H9 (cell line): ENCODE measurements at regions not wholly inside any gene's neighbourhood (a gene's known extent, or its start where the extent isn't known, plus 50 kb on each side); places are given as distances from the start of the nearest gene placed in this dataset.

Source experiments
- DNase-seq: peaks from one replicate; pipeline ENCODE4 v3.0.0-alpha.2; 2017
- H2AFZ ChIP-seq: one replicate; pipeline ENCODE4 v1.6.1; 2013; ENCODE audit warnings: mild to moderate bottlenecking, low read length, control low read depth, moderate library complexity
- H2AK5ac ChIP-seq: 2 replicates; pipeline ENCODE4 v1.6.1; 2013; ENCODE audit warnings: low read length, control low read depth, mixed read lengths; ENCODE audit not compliant: insufficient read length
- H2BK120ac ChIP-seq: one replicate; pipeline ENCODE4 v1.6.1; 2013; ENCODE audit warnings: low read depth, mild to moderate bottlenecking, low read length, control low read depth, inconsistent platforms; ENCODE audit not compliant: poor library complexity, severe bottlenecking
- H2BK12ac ChIP-seq: 2 replicates; pipeline ENCODE4 v1.6.1; 2013; ENCODE audit warnings: low read length, control low read depth, mixed read lengths, low read depth; ENCODE audit not compliant: insufficient read length
- H2BK15ac ChIP-seq: 2 replicates; pipeline ENCODE4 v1.6.1; 2013; ENCODE audit warnings: low read depth, low read length, control low read depth
- H2BK20ac ChIP-seq: one replicate; pipeline ENCODE4 v1.6.1; 2013; ENCODE audit warnings: low read depth, mild to moderate bottlenecking, low read length, control low read depth, inconsistent platforms; ENCODE audit not compliant: poor library complexity, severe bottlenecking
- H2BK5ac ChIP-seq: 2 replicates; pipeline ENCODE4 v1.6.1; 2013; ENCODE audit warnings: low read length, control low read depth, mixed read lengths; ENCODE audit not compliant: insufficient read length
- H3K14ac ChIP-seq: 2 replicates; pipeline ENCODE4 v1.6.1; 2013; ENCODE audit warnings: low read length, control low read depth; ENCODE audit not compliant: insufficient read depth
- H3K18ac ChIP-seq: 2 replicates; pipeline ENCODE4 v1.6.1; 2013; ENCODE audit warnings: low read depth, mild to moderate bottlenecking, mixed read lengths, low read length, control low read depth; ENCODE audit not compliant: insufficient read length
- H3K23ac ChIP-seq: 2 replicates; pipeline ENCODE4 v1.6.1; 2013; ENCODE audit warnings: low read length, control low read depth, mixed read lengths, low read depth; ENCODE audit not compliant: insufficient read length
- H3K23me2 ChIP-seq: 2 replicates; pipeline ENCODE4 v1.6.1; 2013; ENCODE audit warnings: low read depth, mild to moderate bottlenecking, mixed read lengths, low read length, control low read depth; ENCODE audit not compliant: insufficient read length, poor library complexity, severe bottlenecking
- H3K27ac ChIP-seq: 2 replicates; pipeline ENCODE4 v1.5.1; 2013; ENCODE audit warnings: low read length, control low read depth, mixed read lengths, low read depth; ENCODE audit not compliant: insufficient read length
- H3K27me3 ChIP-seq: 2 replicates; pipeline ENCODE4 v1.6.1; 2013; ENCODE audit warnings: low read length, control low read depth, inconsistent platforms; ENCODE audit not compliant: insufficient read depth
- H3K4ac ChIP-seq: 2 replicates; pipeline ENCODE4 v1.6.1; 2013; ENCODE audit warnings: low read depth, mild to moderate bottlenecking, control low read depth, inconsistent platforms, low read length, moderate library complexity
- H3K4me1 ChIP-seq: 2 replicates; pipeline ENCODE4 v1.6.1; 2013; ENCODE audit warnings: low read length, control low read depth, inconsistent platforms; ENCODE audit not compliant: insufficient read depth
- H3K4me2 ChIP-seq: 2 replicates; pipeline ENCODE4 v1.6.1; 2013; ENCODE audit warnings: low read length, control low read depth, mixed read lengths; ENCODE audit not compliant: insufficient read length, insufficient read depth
- H3K56ac ChIP-seq: 2 replicates; pipeline ENCODE4 v1.6.1; 2013; ENCODE audit warnings: low read depth, mild to moderate bottlenecking, mixed read lengths, low read length, control low read depth; ENCODE audit not compliant: insufficient read length
- H3K79me1 ChIP-seq: 2 replicates; pipeline ENCODE4 v1.6.1; 2013; ENCODE audit warnings: low read depth, mild to moderate bottlenecking, moderate library complexity, low read length, control low read depth, inconsistent platforms; ENCODE audit not compliant: insufficient read depth, poor library complexity, severe bottlenecking
- H3K79me2 ChIP-seq: 2 replicates; pipeline ENCODE4 v1.6.1; 2013; ENCODE audit warnings: low read length, control low read depth, inconsistent platforms; ENCODE audit not compliant: insufficient read depth
- H3K9ac ChIP-seq: 2 replicates; pipeline ENCODE4 v1.6.1; 2013; ENCODE audit warnings: low read length, control low read depth, mixed read lengths; ENCODE audit not compliant: insufficient read length; ENCODE audit errors: extremely low read depth
- H3K9me3 ChIP-seq: one replicate; pipeline ENCODE4 v1.6.1; 2013; ENCODE audit warnings: low read depth, low read length, inconsistent platforms; ENCODE audit not compliant: control insufficient read depth
- H3T11ph ChIP-seq: one replicate; pipeline ENCODE4 v1.6.1; 2013; ENCODE audit warnings: mild to moderate bottlenecking, low read length, control low read depth, inconsistent platforms
- H4K20me1 ChIP-seq: one replicate; pipeline ENCODE4 v1.6.1; 2013; ENCODE audit not compliant: control insufficient read depth, insufficient read length, insufficient read depth
- H4K5ac ChIP-seq: 2 replicates; pipeline ENCODE4 v1.6.1; 2013; ENCODE audit warnings: low read depth, mild to moderate bottlenecking, mixed read lengths, low read length, control low read depth; ENCODE audit not compliant: insufficient read length
- H4K8ac ChIP-seq: replicated peaks from 2 replicates; pipeline ENCODE4 v1.6.1; 2013; ENCODE audit warnings: low read length, control low read depth, mixed read lengths, low read depth; ENCODE audit not compliant: insufficient read length
- H4K91ac ChIP-seq: 2 replicates; pipeline ENCODE4 v1.6.1; 2013; ENCODE audit warnings: low read depth, mild to moderate bottlenecking, moderate library complexity, mixed read lengths, low read length, control low read depth; ENCODE audit not compliant: insufficient read length
- H3K27ac Mint-ChIP-seq, 3 experiments: 2 replicates in 2 of 3; 3 replicates in 1 of 3; pipeline ENCODE4 v1.8.0; 2020 to 2021; ENCODE audit warnings: mixed read lengths in 3 of 3, mild to moderate bottlenecking in 1 of 3, moderate library complexity in 1 of 3
- H3K27me3 Mint-ChIP-seq: 2 replicates; pipeline ENCODE4 v1.8.0; 2021; ENCODE audit warnings: low read depth, mild to moderate bottlenecking, moderate library complexity, mixed read lengths
- H3K36me3 Mint-ChIP-seq, 3 experiments: 2 replicates in 2 of 3; 3 replicates in 1 of 3; pipeline ENCODE4 v1.8.0; 2020 to 2021; ENCODE audit warnings: low read depth in 3 of 3, mixed read lengths in 3 of 3; ENCODE audit not compliant: insufficient read depth in 1 of 3
- H3K4me1 Mint-ChIP-seq, 2 experiments: 2 replicates each; pipeline ENCODE4 v1.8.0; 2020; ENCODE audit warnings: mixed read lengths in 2 of 2
- H3K4me3 Mint-ChIP-seq, 2 experiments: 2 replicates in 1 of 2; 3 replicates in 1 of 2; pipeline ENCODE4 v1.8.0; 2020 to 2021; ENCODE audit warnings: mild to moderate bottlenecking in 2 of 2, mixed read lengths in 2 of 2, moderate library complexity in 1 of 2
- H3K9me3 Mint-ChIP-seq, 2 experiments: 2 replicates in 1 of 2; 3 replicates in 1 of 2; pipeline ENCODE4 v1.8.0; 2020; ENCODE audit warnings: mild to moderate bottlenecking in 2 of 2, mixed read lengths in 2 of 2, moderate library complexity in 1 of 2
- CTCF ChIP-seq: fragments of 200-600 bp; sonication (generic); conservative IDR thresholded peaks from 3 replicates; pipeline ENCODE4 v1.8.0; 2021; ENCODE audit warnings: antibody characterized with exemption, mild to moderate bottlenecking
- WGBS: extraction: QIAGEN DNeasy Blood & Tissue Kit; methylation state at CpG from one replicate; pipeline ENCODE4 v1.1.7; 2013; ENCODE audit warnings: missing lambda C conversion rate, low lambda C conversion rate, mixed read lengths; ENCODE audit not compliant: insufficient read length; ENCODE audit errors: extremely low coverage; 5-methylcytosine and 5-hydroxymethylcytosine counted together

- WGBS, result no CpG with 5 or more reads among the region's 6 CpGs
- DNase-seq, result no peak
- no peaks in the 10 kb centered on the region for H3K9me3 ChIP-seq
- H4K8ac ChIP-seq, result no peak overlapping the region
- Mint-ChIP-seq H3K9me3 (peaks cover 0 to 2% of the 10 kb centered on the region in 2 experiments; a peak in 2 of 5 replicates), H3K36me3 (peaks cover 0 to 5% (median 2%) of the 10 kb centered on the region in 3 experiments; a peak in 3 of 7 replicates), H3K4me1 (peaks cover 10 to 11% of the 10 kb centered on the region in 2 experiments), H3K27me3 (no peaks in the 10 kb centered on the region), H3K4me3 (no peak overlapping the region; a peak in 1 of 5 replicates), H3K27ac (peak overlapping the region in 2 of 3 experiments; percentile 14 to 69; a peak in 4 of 7 replicates)
- no peak overlapping the region for H4K5ac ChIP-seq
- H3K4me1 ChIP-seq, result no peaks in the 10 kb centered on the region; the same call in 1 of the 2 replicates
- no peak overlapping the region for H3K4me2 ChIP-seq
- H3K27me3 ChIP-seq, result no peaks in the 10 kb centered on the region
- H3K9ac ChIP-seq, result no peak overlapping the region
- H3K27ac ChIP-seq, result no peak overlapping the region
- H2BK15ac ChIP-seq, result no peak overlapping the region
- H4K20me1 ChIP-seq, result no peaks in the 10 kb centered on the region
- H3K56ac ChIP-seq, result no peak overlapping the region
- no peak for TF ChIP-seq CTCF
- no peak overlapping the region for H2BK12ac ChIP-seq
- no peak overlapping the region for H3K14ac ChIP-seq
- no peak overlapping the region for H3T11ph ChIP-seq
- no peaks in the 10 kb centered on the region for H3K79me1 ChIP-seq
- no peak overlapping the region for H3K23ac ChIP-seq
- no peak overlapping the region for H2BK120ac ChIP-seq
- no peak overlapping the region for H3K18ac ChIP-seq
- H3K4ac ChIP-seq, result no peak overlapping the region
- no peak overlapping the region for H2AFZ ChIP-seq
- no peak overlapping the region for H2BK20ac ChIP-seq
- H3K23me2 ChIP-seq, result no peaks in the 10 kb centered on the region
- H4K91ac ChIP-seq, result no peak overlapping the region
- no peaks in the 10 kb centered on the region for H3K79me2 ChIP-seq
- H2AK5ac ChIP-seq, result no peak overlapping the region
- H2BK5ac ChIP-seq, result no peak overlapping the region
Observed at GRCh38 chr6:156045401-156046267, 590.0 kb upstream of the NOX3 start.
